HG02840 (cell line): ENCODE measurements at regions not wholly inside any gene's neighbourhood (a gene's known extent, or its start where the extent isn't known, plus 50 kb on each side); places are given as distances from the start of the nearest gene placed in this dataset.
A peak's percentile ranks its signal among the peaks of the same experiment; 100 is the strongest.

ENCODE experiments used
- ATAC-seq: cut with Tn5 transposase; IDR thresholded peaks from one replicate; pipeline ENCODE4 v1.9.1; 2021; ENCODE audit warnings: mild to moderate bottlenecking, moderate library complexity, moderate number of reproducible peaks; ENCODE audit not compliant: unreplicated experiment, low FRiP score

DNA sequence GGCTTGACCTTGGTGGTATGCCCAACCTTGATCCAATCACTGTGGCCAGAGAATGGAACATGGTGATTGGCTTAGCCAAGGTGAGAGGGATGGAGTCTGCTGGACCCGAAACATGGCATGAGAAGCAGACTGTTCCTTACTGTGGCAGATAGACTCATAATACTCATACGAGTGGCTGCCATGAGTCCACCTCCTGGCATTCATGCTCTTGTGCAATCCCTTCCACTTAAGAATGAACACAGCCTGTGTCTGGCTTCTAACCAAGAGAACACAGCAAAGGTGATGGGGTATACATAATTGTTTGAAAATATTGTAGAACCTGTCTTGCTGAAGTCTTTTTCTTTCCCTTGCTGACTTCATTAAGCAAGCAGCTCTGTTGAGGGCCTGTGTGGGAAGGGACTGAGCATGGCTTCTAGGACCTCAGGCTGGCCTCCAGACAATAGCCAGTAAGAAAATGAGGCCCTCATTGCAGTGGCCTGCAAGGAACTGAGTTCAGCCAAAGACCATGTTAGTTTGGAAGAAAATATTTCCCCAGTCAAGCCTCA is 85.9 kb downstream of the ZNF281 start:
- ATAC-seq, result no peak

DNA sequence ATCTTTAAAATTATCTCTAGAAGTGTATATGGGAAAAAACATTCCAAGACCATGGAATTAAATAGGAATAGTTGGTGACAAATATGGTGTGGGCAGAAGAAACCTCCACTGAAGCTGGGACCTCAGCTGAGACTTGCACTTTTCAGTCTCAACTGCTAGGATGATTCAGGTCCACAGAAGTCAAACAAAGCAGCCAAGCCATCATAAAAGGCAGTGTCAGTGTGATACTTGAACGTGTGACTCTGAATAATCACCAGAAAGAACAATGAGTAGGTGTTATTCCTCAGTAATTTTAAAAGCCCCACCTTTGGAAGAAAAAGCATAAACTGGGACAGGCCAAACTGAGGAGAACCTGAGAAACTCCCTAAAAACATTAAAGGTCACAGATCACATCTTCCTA is 90.7 kb downstream of the ZNF281 start:
- no peak for ATAC-seq

DNA sequence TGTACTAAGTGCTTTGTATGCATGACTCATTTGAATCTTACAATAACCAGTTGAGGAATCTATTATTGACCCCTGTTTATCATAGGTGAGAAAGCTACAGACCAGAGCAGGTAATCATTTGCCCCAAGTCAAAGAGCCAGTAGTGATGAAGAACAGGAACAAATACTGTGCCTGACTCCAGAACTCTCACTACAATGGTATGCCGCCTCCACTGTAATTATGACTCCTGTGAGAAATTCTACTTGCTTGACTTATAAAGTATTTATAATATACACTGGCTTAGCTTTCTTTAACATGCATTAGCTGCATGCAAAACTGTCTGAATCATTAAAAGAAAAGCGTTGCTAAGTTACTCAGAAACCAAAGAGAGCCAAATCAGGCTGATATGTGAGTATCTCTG is 92.6 kb downstream of the ZNF281 start:
- no peak for ATAC-seq

DNA sequence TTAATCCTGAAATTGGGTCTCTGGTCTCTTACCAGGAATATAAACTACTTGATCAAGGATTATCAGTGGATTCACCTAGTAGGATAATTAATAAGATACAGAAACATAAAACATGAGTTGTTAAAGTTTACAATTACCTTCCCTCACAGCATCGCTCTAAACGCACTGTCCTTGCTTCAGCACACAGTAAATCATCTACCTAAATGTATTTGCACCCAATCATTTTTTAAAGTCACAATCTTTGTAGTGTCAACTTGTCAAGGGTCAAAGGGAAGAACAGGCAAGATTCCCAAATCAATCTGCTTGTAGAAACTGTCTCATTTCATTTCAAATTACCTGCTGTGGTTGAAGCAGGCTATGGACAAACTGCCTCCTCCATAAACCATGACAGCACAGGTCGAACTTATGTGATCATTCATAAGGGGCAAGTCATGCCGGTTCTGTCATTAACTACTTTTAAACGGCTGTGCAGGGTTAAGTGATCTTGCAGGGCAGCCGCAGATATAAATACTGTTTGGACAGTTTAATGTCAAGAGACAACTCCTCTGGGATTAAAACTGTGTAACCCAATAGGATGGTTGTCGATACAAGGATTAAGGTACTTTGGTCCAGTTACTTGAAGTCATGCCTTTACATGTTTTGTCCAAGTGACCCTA is 93.6 kb downstream of the ZNF281 start:
- no peak for ATAC-seq

DNA sequence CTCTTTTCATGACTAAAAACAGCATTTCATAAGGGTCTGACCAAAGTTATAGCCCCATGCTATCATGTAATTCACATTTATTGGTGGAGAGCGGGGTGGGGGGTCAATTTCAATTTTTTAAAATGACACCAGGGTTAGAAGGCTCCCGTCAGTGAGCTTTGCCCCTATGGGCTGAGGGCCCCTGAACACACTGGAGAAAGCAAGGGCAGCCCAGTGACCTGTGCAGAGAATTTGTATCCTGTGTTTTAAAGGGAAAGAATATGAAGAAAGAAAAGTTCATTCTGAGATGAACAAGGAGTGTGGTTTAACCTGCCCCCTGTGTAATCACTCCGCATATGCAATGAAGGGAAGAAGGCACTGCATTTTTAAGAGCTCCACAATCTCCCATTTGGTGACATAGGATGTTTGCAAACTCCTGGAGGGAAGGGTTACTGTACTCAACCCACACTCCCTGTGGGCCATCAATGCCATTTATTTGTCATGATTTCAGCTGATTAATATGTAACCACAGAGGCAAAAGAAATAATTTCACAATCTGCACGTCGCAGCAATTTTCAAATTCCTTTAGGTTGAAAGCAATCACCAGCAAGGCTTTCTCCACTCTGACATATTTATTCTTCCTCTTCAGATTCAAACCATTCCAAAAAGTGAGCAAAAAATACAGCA is 95.6 kb downstream of the ZNF281 start:
- no peak for ATAC-seq

DNA sequence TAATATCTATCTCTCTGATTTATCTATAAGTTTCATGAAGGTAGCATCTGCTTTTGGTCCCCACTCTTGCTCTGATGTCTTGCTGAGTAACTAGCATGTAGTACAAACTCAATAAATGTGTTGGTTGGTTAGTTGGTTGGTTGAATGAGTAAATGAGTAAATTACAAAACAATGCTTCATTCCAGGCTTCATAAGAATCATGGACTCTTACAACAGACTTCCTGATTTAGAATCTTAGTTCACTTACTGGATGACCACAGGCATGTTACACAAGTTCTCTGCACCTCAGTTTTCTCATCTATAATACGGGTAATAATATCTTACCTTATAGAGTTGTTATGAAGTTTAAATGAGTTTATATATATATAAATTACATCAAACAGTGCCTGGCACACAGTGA is 98.6 kb downstream of the ZNF281 start:
- no peak for ATAC-seq

DNA sequence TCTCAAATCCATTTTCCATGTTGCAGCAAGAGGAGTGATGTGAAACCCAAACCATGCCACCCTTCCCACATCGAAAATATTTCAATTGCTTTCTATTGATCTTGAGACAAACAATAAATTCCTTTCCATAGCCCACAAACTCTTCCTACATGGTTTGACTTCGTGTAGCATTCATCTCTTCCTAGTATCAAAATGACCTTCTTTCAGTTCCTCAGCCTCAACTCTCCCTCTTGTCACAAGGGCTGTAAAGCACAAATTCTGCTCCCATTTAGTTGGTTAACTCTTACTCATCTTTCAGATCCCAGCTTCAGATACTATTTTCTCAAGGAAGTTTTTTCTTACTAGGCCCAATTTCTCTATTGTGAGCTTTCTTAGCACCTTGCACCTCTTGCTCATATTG is 99.0 kb downstream of the ZNF281 start:
- no peak for ATAC-seq

DNA sequence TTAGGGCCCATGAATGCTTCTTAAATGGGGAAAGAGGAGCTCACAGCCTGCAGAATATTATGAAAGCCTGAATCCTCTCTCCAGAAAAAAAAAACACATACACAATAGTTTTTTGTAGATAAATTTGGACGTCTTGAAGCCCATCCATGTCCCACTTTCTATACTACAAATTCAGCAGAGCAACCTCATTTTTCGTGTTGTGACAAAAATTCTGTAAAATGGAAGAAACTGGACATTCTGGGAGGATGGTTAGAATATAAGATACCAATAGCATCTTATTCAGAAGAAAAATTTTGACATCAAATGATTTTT is 102.1 kb downstream of the ZNF281 start:
- no peak for ATAC-seq

DNA sequence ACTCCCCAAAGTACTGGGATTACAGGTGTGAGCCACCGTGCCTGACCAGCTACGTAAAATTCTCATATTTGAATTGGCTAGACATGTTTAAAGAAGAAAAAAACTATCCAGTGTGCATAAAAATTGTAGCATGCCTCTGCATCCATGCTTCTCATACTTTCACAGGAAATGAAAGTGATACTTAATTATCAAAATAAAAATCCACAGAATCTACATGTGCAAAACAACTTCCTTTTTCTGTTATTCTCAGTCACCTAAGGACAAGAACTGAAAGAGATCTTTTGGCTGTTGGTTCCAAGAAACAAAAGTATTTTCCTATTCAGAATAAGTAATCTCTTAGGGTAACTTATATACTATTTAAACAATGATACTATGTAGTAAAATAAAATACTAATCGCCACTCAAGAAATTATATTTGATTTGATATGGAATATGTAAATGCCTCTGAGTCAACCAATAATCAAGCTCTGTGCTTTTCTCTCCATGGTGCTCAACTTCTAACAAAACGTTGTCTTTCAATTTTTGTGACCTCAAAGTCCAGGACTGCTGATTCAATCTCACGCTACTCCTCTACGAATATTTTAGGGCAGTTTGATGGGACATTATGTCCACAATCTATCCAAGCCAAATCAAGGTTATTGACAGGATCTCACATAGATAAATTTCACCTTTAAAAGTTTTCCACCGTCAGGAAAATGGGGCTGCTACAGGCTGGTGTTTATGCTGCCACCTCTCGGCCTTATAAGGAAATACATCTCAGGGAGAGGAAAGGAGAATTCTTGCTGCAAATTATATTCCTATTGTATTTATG is 102.7 kb downstream of the ZNF281 start:
- ATAC-seq, result no peak

DNA sequence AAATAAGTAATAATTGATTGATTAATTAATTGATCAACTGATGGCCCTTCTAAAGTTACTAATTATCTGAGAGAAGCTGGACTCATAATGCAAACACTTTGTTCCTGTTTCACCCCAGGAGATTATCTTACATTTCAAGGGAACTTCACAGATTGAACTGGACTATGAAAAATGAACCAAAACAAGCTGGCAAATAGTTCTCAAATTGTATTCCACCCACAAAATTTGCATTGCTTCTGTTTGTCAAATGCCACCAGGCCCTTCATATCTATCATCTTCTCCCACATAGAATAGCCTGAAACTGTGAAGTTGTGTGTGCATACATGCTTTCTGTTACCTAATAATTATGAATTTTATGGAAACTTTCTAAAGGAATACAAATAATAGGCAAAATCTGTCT is 104.0 kb downstream of the ZNF281 start:
- ATAC-seq, result no peak

DNA sequence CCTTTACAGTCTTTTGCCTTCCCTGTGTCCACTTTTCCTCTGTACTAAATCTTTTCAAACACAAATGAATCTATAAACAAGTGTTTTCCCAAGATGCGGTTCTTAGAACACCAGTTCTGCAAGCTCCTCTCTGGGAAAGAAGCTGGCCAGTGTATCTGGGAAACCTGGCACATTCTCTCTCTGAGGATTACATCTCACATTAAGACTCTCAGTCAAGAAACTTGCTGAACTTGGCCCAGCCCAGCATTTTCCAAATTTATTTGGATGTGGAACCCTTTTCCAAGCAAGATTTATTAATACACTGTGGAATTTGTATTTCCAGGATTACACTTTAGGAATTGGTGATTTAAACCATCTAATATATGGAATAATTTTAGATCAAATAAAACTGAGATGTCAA is 105.7 kb downstream of the ZNF281 start:
- no peak for ATAC-seq

DNA sequence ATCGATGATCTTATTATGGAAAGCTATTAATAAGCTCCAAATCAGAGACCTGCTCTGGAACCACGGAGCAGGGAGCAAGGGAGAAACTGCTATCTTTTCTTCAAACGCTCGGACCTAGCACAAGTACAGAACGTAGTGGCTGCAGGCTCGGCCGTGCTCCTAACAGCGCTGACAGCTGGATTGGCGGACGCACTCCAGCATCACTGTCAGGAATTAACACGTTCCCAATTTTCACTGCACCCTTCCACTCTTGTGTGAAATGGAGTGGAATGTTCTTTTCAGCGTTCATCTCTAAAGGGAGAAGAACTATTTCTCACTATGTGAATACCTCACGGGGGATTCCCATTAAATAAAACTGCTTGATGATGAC is 106.9 kb downstream of the ZNF281 start:
- ATAC-seq, result no peak

DNA sequence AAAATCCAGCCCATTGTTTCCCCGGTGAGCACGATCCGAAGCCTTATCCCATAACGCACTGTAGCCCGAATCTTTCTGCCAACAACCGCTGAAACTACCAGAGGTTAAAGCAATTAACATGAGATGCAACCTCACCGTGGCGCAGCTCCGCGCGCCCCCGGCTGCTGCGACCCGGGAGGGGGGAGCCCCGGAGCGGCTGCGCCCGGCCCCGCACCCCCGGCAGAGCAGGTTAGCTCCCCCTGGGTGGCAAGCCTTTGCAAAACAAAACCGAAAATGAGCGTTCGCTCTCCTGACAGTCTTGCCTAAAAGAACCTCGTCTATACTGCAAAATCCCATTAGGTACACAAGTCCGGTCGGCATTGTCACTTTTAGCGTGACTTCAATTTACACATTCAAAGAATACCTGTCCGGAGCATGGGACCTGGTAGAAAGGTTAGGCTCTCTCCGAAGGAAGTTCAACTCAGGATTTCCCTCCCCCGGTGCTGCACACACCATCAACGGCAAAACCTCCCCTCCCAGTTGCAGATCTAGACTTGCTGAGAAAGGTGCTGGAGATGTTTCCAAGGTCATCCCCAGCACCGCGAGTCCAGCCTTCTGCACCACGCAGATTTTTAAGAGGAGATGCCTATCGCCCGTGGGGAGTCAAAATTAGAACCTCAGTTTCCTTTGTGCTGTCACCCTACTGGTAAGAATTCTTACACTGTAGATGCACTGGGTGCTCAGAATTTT is 107.5 kb downstream of the ZNF281 start:
- ATAC-seq, result peak; percentile 52

DNA sequence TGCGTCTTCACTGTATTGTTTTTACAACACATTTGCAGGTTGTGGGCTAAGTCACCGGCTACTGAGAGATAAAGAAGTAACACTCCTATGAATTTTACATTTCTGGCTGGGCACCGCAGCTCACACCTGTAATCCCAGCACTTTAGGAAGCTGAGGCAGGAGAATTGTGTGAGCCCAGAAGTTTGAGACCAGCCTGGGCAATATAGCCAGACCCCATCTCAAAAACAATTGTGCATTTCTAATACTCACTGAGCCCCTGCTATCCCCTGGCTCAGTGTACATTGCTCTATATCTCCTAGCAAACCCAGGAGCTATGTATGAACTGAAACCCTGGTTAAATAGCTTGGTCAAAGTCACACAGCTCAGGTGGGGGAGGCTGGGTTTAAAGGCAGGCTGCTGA is 108.7 kb downstream of the ZNF281 start:
- no peak for ATAC-seq

DNA sequence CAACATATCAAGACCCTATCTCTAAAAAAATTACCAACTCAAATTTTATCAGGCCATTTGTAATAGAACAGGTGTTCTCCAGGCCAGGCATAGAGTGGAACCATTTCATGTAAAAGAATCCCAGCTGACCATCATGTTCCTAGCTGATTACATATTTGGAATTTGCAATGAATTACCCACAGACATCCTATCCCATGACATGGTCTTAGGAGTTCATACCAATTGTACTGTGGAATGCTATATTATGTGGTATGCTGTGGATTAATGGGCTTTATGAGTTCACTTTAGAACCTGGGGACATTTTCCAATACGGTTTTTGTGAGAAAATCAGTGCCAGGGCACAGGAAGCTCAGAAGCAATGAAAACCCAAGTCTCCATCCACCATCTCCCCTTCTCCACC is 110.3 kb downstream of the ZNF281 start:
- no peak for ATAC-seq

DNA sequence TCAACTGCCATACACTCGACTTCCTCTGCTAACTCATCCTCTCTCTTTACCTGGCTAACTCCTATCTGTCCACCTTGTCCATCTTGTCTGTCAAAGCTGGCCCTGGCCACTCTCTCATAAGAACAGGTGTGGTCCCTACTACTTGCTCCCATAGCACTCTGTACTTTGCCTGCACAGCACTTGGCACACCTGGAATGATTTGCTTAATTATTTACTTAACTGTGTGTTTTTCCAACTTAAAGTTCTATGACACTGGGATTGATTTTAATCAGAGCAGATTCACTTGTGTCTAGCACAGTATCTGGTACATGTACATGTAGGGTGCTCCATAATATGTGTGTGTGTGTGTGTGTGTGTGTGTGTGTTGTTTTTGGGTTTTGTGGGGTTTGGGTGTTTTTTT is 111.6 kb downstream of the ZNF281 start:
- ATAC-seq, result no peak

DNA sequence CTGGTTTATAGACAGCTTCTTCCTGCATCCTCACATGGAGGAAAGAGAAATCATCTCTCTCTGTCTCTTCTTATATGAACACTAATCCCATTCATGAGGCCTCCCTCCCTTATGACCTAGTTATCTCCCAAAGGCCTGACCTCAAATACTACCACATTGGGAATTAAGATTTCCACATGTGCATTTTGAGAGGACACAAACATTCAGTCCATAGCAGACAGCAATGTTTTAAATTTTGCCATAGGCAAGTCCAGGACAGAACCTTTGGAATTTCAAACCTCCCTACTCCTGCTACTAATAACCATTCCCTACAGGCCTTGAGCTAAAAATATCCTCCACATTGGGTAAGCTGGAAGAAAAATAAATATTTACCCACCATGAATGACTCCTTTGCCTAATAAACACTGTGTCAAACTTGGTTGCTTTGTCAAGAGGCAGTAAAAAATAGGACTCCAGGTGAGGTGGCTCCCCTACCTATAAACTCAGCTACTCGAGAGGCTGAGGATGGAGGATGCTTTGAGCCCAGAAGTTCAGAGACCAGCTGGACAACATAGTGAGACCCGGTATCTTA is 113.7 kb downstream of the ZNF281 start:
- no peak for ATAC-seq

DNA sequence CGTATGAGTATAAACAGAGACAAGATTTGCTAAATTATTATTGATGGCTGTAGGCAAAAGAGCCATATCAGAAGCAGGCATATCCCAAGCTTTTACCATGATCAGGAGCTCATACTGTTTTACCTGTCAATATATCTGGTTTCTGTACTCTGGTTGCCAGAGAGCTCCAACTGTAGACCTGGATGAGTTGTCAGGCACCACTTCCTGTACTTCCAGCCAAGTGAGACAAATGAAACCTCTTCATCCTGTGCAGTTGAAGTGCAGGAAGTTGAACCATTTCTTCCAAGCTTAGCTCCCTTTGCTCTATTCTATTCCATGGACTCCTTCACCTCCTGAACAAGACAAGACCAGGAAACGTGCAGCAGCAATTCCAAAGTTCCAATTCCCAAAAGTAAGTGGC is 115.6 kb downstream of the ZNF281 start:
- no peak for ATAC-seq

DNA sequence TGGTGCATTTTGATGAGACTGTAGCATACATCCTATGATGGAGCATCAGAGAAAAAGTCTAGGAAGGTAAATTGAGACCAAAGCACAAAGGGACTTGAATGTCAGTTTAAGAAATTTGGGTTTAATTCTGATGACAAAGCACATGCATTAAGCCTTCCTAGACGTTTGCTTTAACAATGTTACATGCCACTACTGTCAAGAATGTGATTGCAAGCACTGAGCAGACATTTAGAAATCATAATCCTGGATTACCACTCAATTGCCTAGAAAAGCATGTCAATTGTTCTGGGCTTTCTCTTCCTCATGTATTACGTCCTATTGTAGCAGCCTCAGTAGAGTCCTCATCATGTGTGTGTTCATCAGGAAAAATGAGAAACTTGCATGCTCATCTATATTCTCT is 117.1 kb downstream of the ZNF281 start:
- ATAC-seq, result no peak

DNA sequence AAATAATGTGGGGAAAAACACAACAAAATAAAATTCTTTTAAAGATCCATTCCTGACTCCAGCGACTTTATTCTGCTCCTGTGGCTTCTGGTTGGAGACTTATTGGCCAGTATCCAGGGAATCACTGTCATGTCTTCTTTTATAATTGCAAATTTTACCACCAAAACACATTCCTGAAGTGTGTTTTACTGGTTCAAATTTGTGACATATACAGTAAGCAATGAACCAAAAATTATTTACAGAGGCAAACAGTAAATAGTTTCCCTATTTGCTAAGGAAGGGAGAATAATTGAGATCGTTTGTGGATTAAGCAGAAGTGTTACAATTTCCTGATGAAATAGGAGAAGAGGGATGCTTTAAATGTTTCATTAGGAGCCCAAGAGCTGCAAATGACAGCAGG is 118.7 kb downstream of the ZNF281 start:
- ATAC-seq, result no peak
